Embryonic facial prominence (tissue), 1 donor: ENCODE measurements at regions not wholly inside any gene's neighbourhood (a gene's known extent, or its start where the extent isn't known, plus 50 kb on each side); places are given as distances from the start of the nearest gene placed in this dataset.
"Not testable (repeated sequence)": the region's sequence is repeated elsewhere in the genome, so short reads cannot be mapped to it uniquely, and the experiment has no call there.

Source experiments
- DNase-seq: peaks from one replicate; pipeline ENCODE4 v3.0.0-alpha.2; 2016; ENCODE audit errors: extremely low spot score

- DNase-seq = no peak
Observed at GRCh38 chr5:39698838-39699560, 274.2 kb upstream of the DAB2 start.

- DNase-seq = no peak
Observed at GRCh38 chr5:39697881-39698280, 273.1 kb upstream of the DAB2 start.

GRCh38 chr5:39696672-39697398, 272.1 kb upstream of the DAB2 start:
- DNase-seq = no peak

GRCh38 chr5:39691993-39692392, 267.2 kb upstream of the DAB2 start:
- no peak for DNase-seq

GRCh38 chr5:39691136-39691535, 266.4 kb upstream of the DAB2 start:
- no peak for DNase-seq

GRCh38 chr5:39689919-39690318, 265.1 kb upstream of the DAB2 start:
- DNase-seq = no peak

- DNase-seq = not testable (repeated sequence)
Observed at GRCh38 chr5:39687924-39688323, 263.1 kb upstream of the DAB2 start.

- no peak for DNase-seq
Observed at GRCh38 chr5:39680213-39680612, 255.4 kb upstream of the DAB2 start.

GRCh38 chr5:39678534-39678933, 253.8 kb upstream of the DAB2 start:
- no peak for DNase-seq

- no peak for DNase-seq
Observed at GRCh38 chr5:39675676-39676075, 250.9 kb upstream of the DAB2 start.

- DNase-seq = no peak
Observed at GRCh38 chr5:39674209-39675082, 249.7 kb upstream of the DAB2 start.

GRCh38 chr5:39671561-39671961, 246.8 kb upstream of the DAB2 start:
- no peak for DNase-seq

- no peak for DNase-seq
Observed at GRCh38 chr5:39670955-39671354, 246.2 kb upstream of the DAB2 start.

- DNase-seq = no peak
Observed at GRCh38 chr5:39670391-39670790, 245.6 kb upstream of the DAB2 start.

GRCh38 chr5:39668980-39669379, 244.2 kb upstream of the DAB2 start:
- DNase-seq = no peak

GRCh38 chr5:39665328-39665727, 240.5 kb upstream of the DAB2 start:
- no peak for DNase-seq

- no peak for DNase-seq
Observed at GRCh38 chr5:39662945-39663344, 238.2 kb upstream of the DAB2 start.

- DNase-seq = no peak
Observed at GRCh38 chr5:39661026-39661779, 236.4 kb upstream of the DAB2 start.

- no peak for DNase-seq
Observed at GRCh38 chr5:39660020-39660419, 235.2 kb upstream of the DAB2 start.

GRCh38 chr5:39658866-39659265, 234.1 kb upstream of the DAB2 start:
- DNase-seq = no peak

- DNase-seq = no peak
Observed at GRCh38 chr5:39657943-39658342, 233.2 kb upstream of the DAB2 start.

- no peak for DNase-seq
Observed at GRCh38 chr5:39656600-39656999, 231.8 kb upstream of the DAB2 start.
